ENCODE measurements at regions not wholly inside any gene's neighbourhood (a gene's known extent, or its start where the extent isn't known, plus 50 kb on each side); places are given as distances from the start of the nearest gene placed in this dataset.
"Not testable (repeated sequence)": the region's sequence is repeated elsewhere in the genome, so short reads cannot be mapped to it uniquely, and the experiment has no call there.

DNA sequence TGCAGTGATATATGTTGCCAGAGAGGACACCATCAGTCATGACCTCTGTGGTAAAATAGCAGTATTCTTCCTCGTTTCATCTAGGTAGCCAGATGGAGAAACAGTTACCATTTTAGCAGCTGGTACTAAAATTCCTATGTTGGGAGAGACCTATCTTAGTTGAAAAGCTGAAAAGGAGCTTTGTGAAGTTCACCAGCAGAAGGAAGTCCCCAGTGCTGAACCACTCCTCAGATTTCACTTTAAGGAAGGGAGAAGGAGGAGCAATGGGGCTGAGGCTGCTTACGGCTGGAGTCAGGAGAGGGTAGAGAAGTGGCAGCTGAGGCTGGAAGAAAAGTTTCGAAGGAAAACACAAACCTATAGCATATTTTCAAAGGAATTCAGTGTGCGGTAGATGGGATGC lies 103.7 kb downstream of the ATXN3L start:
- Histone ChIP-seq H3K9me3 (ENCODE audit: low read length) (no peaks in the 10 kb centered on the region), H3K9ac (ENCODE audit: low read length) (no peak overlapping the region), H3K36me3 (ENCODE audit: insufficient read depth, low read length) (no peaks in the 10 kb centered on the region), H4K20me1 (ENCODE audit: insufficient read depth, low read depth, low read length) (no peaks in the 10 kb centered on the region), H3K4me3 (ENCODE audit: low read length) (no peak overlapping the region), H3K9me2 (replicated peaks; ENCODE audit: insufficient read depth, low read length) (no peaks in the 10 kb centered on the region), H3K79me2 (ENCODE audit: low read length) (no peaks in the 10 kb centered on the region), H3K4me2 (ENCODE audit: low read depth, low read length, poor library complexity, severe bottlenecking) (no peak overlapping the region), H3K27me3 (ENCODE audit: low read length) (no peaks in the 10 kb centered on the region), H3K27ac (ENCODE audit: low read length) (no peak overlapping the region), H3K4me1 (ENCODE audit: low read length) (no peaks in the 10 kb centered on the region), H2AFZ (ENCODE audit: low read length) (no peak overlapping the region)
- DNase-seq = no peak

DNA sequence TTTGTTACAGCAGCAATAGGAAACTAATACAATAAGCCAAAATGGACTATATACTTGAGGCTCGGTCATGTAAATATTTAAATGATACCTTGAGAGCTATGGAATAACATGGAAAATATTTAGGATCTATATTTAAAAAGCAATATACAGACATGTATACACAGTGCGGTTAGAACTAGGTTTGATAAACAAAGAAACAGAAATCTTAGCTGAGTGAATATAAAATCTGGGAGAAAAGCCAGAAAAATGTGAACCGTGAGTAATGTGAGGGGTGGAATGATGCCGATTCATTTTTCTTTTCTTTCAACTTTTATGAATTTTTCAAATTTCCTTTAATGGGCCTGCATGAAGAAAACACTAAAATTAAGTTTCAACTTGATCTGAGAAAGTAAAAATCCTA lies 104.1 kb downstream of the ATXN3L start:
- H3K27ac ChIP-seq (ENCODE audit: low read length) = no peak overlapping the region
- H3K9me2 ChIP-seq (replicated peaks; ENCODE audit: insufficient read depth, low read length) = no peaks in the 10 kb centered on the region
- no peak for DNase-seq
- H3K4me1 ChIP-seq (ENCODE audit: low read length) = no peaks in the 10 kb centered on the region
- no peaks in the 10 kb centered on the region for H4K20me1 ChIP-seq (ENCODE audit: insufficient read depth, low read depth, low read length)
- no peak overlapping the region for H2AFZ ChIP-seq (ENCODE audit: low read length)
- H3K36me3 ChIP-seq (ENCODE audit: insufficient read depth, low read length) = no peaks in the 10 kb centered on the region
- H3K79me2 ChIP-seq (ENCODE audit: low read length) = no peaks in the 10 kb centered on the region
- H3K9me3 ChIP-seq (ENCODE audit: low read length) = no peaks in the 10 kb centered on the region
- no peak overlapping the region for H3K9ac ChIP-seq (ENCODE audit: low read length)
- no peak overlapping the region for H3K4me3 ChIP-seq (ENCODE audit: low read length)
- H3K4me2 ChIP-seq (ENCODE audit: low read depth, low read length, poor library complexity, severe bottlenecking) = no peak overlapping the region
- H3K27me3 ChIP-seq (ENCODE audit: low read length) = no peaks in the 10 kb centered on the region

DNA sequence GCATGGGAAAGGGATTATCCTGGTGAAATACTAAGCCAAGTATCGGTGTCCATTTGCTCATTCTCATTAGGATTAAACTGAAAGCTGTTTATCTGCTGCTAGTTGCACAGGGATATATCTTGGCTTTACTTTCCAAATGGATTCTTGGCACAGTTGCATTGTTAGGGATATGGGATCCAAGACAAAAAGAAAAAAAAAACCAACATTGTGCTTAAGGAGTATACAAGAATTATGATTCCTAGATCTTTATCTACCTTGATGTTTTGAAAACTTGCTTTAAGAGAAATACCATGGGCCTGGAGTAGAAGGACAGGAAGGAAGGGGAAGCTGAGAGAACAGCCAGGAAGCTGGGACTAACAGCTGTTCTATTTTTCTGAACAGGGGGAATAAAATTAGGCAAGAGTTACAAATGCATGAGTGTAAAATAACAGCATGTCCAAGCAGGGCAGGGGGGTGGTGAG lies 107.6 kb downstream of the ATXN3L start:
- no peak overlapping the region for H3K9ac ChIP-seq (ENCODE audit: low read length)
- DNase-seq = no peak
- no peaks in the 10 kb centered on the region for H4K20me1 ChIP-seq (ENCODE audit: insufficient read depth, low read depth, low read length)
- no peak overlapping the region for H3K27ac ChIP-seq (ENCODE audit: low read length)
- H3K27me3 ChIP-seq (ENCODE audit: low read length) = no peaks in the 10 kb centered on the region
- H3K9me2 ChIP-seq (replicated peaks; ENCODE audit: insufficient read depth, low read length) = no peaks in the 10 kb centered on the region
- H3K36me3 ChIP-seq (ENCODE audit: insufficient read depth, low read length) = no peaks in the 10 kb centered on the region
- H3K9me3 ChIP-seq (ENCODE audit: low read length) = no peaks in the 10 kb centered on the region
- no peak overlapping the region for H3K4me3 ChIP-seq (ENCODE audit: low read length)
- no peak overlapping the region for H2AFZ ChIP-seq (ENCODE audit: low read length)
- no peak overlapping the region for H3K4me2 ChIP-seq (ENCODE audit: low read depth, low read length, poor library complexity, severe bottlenecking)
- H3K79me2 ChIP-seq (ENCODE audit: low read length) = no peaks in the 10 kb centered on the region
- no peaks in the 10 kb centered on the region for H3K4me1 ChIP-seq (ENCODE audit: low read length)

DNA sequence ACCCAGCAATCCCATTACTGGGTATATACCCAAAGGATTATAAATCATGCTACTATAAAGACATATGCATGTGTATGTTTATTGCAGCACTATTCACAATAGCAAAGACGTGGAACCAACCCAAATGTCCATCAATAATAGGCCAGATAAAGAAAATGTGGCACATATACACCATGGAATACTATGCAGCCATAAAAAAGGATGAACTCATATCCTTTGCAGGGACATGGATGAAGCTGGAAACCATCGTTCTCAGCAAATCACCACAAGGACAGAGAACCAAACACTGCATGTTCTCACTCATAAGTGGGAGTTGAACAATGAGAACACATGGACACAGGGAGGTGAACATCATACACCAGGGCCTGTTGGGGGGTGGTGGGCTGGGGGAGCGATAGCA lies 109.7 kb downstream of the ATXN3L start:
- H3K27me3 ChIP-seq (ENCODE audit: low read length); H3K27ac ChIP-seq (ENCODE audit: low read length); H2AFZ ChIP-seq (ENCODE audit: low read length); H3K36me3 ChIP-seq (ENCODE audit: insufficient read depth, low read length); H3K9me2 ChIP-seq (replicated peaks; ENCODE audit: insufficient read depth, low read length); H3K4me2 ChIP-seq (ENCODE audit: low read depth, low read length, poor library complexity, severe bottlenecking); H3K9ac ChIP-seq (ENCODE audit: low read length); H4K20me1 ChIP-seq (ENCODE audit: insufficient read depth, low read depth, low read length); H3K4me3 ChIP-seq (ENCODE audit: low read length); H3K79me2 ChIP-seq (ENCODE audit: low read length); H3K4me1 ChIP-seq (ENCODE audit: low read length); H3K9me3 ChIP-seq (ENCODE audit: low read length); DNase-seq: not testable (repeated sequence)

DNA sequence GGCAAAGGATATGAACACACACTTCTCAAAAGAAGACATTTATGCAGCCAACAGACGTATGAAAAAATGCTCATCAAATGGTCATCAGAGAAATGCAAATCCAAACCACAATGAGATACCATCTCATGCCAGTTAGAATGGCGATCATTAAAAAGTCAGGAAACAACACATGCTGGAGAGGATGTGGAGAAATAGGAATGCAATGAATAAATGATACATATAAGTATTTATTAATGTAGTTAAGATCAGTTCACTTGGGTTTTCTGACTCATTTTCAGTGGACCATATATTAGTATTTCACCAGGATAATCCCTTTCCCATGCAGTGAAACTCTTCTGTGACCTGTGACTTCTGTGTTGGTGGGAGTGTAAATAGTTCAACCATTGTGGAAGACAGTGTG lies 110.1 kb downstream of the ATXN3L start:
- DNase-seq; H3K4me3 ChIP-seq (ENCODE audit: low read length); H3K4me2 ChIP-seq (ENCODE audit: low read depth, low read length, poor library complexity, severe bottlenecking); H3K9me2 ChIP-seq (replicated peaks; ENCODE audit: insufficient read depth, low read length); H3K27me3 ChIP-seq (ENCODE audit: low read length); H3K27ac ChIP-seq (ENCODE audit: low read length); H2AFZ ChIP-seq (ENCODE audit: low read length); H3K4me1 ChIP-seq (ENCODE audit: low read length); H3K36me3 ChIP-seq (ENCODE audit: insufficient read depth, low read length); H3K9me3 ChIP-seq (ENCODE audit: low read length); H3K79me2 ChIP-seq (ENCODE audit: low read length); H4K20me1 ChIP-seq (ENCODE audit: insufficient read depth, low read depth, low read length); H3K9ac ChIP-seq (ENCODE audit: low read length): not testable (repeated sequence)

DNA sequence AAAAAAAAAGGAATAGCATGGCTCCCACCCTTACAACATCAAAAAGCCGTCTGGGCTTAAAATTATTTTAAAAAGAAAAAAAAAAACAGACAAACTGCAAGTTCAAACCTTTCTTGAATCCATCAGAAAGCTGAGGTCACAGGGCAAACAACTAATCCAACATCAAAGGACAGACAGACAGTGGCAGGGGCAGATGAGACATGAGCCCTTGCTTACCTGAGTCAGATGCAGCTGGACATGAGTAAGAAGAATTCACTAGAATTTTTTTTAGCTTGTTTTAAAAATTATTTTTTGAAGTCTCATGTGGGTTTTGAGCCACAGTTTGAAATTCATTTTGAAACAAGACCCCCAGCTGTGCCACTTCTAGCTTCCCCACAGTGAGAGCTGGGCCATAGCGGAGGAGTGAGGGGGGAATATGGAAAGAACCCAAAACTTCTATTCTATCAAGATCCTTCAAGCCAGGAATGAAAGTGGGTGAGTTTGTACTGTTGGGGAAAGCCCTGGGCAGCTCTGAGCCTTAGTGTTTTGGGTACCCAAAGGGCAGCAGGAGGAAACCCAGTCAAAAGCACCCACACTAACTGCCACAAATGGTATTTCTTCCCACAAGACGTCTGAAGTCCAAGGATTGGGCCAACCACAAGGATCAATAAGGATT lies 111.4 kb downstream of the ATXN3L start:
- Histone ChIP-seq H2AFZ (ENCODE audit: low read length) (no peak overlapping the region), H3K79me2 (ENCODE audit: low read length) (no peaks in the 10 kb centered on the region), H4K20me1 (ENCODE audit: insufficient read depth, low read depth, low read length) (no peaks in the 10 kb centered on the region), H3K9me3 (ENCODE audit: low read length) (no peaks in the 10 kb centered on the region), H3K36me3 (ENCODE audit: insufficient read depth, low read length) (no peaks in the 10 kb centered on the region), H3K4me2 (ENCODE audit: low read depth, low read length, poor library complexity, severe bottlenecking) (no peak overlapping the region), H3K27ac (ENCODE audit: low read length) (no peak overlapping the region), H3K4me1 (ENCODE audit: low read length) (no peaks in the 10 kb centered on the region), H3K9ac (ENCODE audit: low read length) (no peak overlapping the region), H3K27me3 (ENCODE audit: low read length) (no peaks in the 10 kb centered on the region), H3K9me2 (replicated peaks; ENCODE audit: insufficient read depth, low read length) (no peaks in the 10 kb centered on the region), H3K4me3 (ENCODE audit: low read length) (no peak overlapping the region)
- no peak for DNase-seq

DNA sequence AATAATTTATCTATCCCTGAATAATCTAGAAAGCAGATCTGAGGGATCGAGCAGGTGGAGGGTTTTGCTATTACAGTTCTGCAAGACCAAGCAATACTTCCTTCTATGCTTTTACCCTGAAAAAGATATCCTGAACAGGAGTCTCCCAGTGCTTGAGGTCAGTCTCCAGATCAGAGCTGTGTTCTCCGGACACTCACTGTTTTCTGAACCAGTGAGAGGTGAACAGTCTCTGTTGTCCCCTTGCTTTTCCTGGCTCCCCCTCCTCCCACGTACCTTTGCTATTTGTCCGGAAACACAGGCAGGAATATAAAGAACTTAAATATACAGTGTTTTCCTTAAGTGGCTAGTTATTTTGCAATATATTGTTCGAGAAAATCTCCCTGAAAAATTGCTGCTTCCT lies 116.6 kb downstream of the ATXN3L start:
- H3K4me3 ChIP-seq (ENCODE audit: low read length) = no peak overlapping the region
- H3K4me1 ChIP-seq (ENCODE audit: low read length) = no peaks in the 10 kb centered on the region
- no peaks in the 10 kb centered on the region for H3K79me2 ChIP-seq (ENCODE audit: low read length)
- no peak overlapping the region for H2AFZ ChIP-seq (ENCODE audit: low read length)
- no peak overlapping the region for H3K27ac ChIP-seq (ENCODE audit: low read length)
- H3K9me3 ChIP-seq (ENCODE audit: low read length) = no peaks in the 10 kb centered on the region
- H3K9ac ChIP-seq (ENCODE audit: low read length) = no peak overlapping the region
- H3K9me2 ChIP-seq (replicated peaks; ENCODE audit: insufficient read depth, low read length) = no peaks in the 10 kb centered on the region
- no peaks in the 10 kb centered on the region for H4K20me1 ChIP-seq (ENCODE audit: insufficient read depth, low read depth, low read length)
- DNase-seq = no peak
- H3K27me3 ChIP-seq (ENCODE audit: low read length) = no peaks in the 10 kb centered on the region
- no peak overlapping the region for H3K4me2 ChIP-seq (ENCODE audit: low read depth, low read length, poor library complexity, severe bottlenecking)
- H3K36me3 ChIP-seq (ENCODE audit: insufficient read depth, low read length) = no peaks in the 10 kb centered on the region

DNA sequence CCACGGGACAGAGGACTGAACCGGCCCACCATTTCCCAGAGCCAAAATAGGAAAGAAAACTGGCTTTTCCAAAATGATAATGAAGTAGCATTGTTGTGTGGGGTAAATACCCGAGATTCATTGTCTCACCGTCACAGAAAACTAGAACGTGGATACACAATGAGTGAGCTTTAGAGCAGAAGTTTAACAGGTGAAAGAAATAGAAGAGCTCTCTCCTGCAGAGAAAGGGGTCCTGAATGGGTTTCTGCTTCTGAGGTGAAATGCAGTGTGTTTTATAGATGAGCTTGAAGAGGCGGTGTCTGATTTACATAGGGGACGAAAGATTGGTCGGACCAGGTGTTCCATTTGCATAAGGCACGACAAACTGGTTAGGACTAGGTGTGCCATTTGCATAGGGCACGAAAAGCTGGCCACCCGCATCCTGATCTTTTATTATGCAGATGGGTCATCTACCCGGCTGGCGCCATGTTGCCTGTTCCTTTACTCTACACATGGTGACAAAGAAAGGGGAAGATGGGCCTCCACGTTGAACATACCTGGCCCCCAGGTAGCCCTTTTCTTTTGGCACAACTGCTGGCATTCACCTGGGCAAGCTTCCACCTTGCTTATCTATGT lies 118.1 kb downstream of the ATXN3L start:
- no peaks in the 10 kb centered on the region for H4K20me1 ChIP-seq (ENCODE audit: insufficient read depth, low read depth, low read length)

More for the DNA sequence above, 118.1 kb downstream of the ATXN3L start:
- H3K79me2 ChIP-seq (ENCODE audit: low read length) = no peaks in the 10 kb centered on the region
- no peak overlapping the region for H3K27ac ChIP-seq (ENCODE audit: low read length)
- no peaks in the 10 kb centered on the region for H3K27me3 ChIP-seq (ENCODE audit: low read length)
- no peak for DNase-seq
- no peaks in the 10 kb centered on the region for H3K4me1 ChIP-seq (ENCODE audit: low read length)
- H3K36me3 ChIP-seq (ENCODE audit: insufficient read depth, low read length) = no peaks in the 10 kb centered on the region
- no peak overlapping the region for H2AFZ ChIP-seq (ENCODE audit: low read length)
- no peaks in the 10 kb centered on the region for H3K9me3 ChIP-seq (ENCODE audit: low read length)
- H3K4me3 ChIP-seq (ENCODE audit: low read length) = no peak overlapping the region
- no peak overlapping the region for H3K4me2 ChIP-seq (ENCODE audit: low read depth, low read length, poor library complexity, severe bottlenecking)
- no peaks in the 10 kb centered on the region for H3K9me2 ChIP-seq (replicated peaks; ENCODE audit: insufficient read depth, low read length)
- no peak overlapping the region for H3K9ac ChIP-seq (ENCODE audit: low read length)
